ENCODE measurements at regions not wholly inside any gene's neighbourhood (a gene's known extent, or its start where the extent isn't known, plus 50 kb on each side); places are given as distances from the start of the nearest gene placed in this dataset.

DNA sequence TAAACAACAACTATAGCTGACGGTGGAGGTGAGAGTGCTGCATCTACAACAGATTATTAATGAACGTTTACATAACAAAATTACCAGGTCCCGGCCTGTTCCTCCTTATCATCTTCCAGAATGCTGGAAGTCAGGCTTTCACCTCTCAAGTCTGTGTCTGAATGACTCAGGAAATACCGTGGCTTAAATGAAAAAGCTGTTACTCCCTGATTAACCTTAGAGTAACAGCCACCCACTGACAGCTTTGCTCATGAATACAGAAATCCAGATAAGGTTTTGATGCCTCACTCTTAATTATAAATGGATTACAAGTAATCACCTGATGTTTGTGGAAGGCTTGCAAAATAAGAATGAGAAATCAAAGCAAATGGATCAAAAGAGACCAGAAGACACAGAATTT, 885.3 kb upstream of the CELF4 start:
- ATAC-seq (no peak), DNase-seq (no peak)
- Histone ChIP-seq H3K4me3 (no peak overlapping the region), H3K9me3 (no peaks in the 10 kb centered on the region), H3K4me1 (no peaks in the 10 kb centered on the region), H3K27ac (no peak overlapping the region), H3K27me3 (ENCODE audit: low read depth) (no peaks in the 10 kb centered on the region), H3K36me3 (no peaks in the 10 kb centered on the region)
- intact Hi-C loops (cut with DNase I), result no loop called here
- TF ChIP-seq, protein P1, sequence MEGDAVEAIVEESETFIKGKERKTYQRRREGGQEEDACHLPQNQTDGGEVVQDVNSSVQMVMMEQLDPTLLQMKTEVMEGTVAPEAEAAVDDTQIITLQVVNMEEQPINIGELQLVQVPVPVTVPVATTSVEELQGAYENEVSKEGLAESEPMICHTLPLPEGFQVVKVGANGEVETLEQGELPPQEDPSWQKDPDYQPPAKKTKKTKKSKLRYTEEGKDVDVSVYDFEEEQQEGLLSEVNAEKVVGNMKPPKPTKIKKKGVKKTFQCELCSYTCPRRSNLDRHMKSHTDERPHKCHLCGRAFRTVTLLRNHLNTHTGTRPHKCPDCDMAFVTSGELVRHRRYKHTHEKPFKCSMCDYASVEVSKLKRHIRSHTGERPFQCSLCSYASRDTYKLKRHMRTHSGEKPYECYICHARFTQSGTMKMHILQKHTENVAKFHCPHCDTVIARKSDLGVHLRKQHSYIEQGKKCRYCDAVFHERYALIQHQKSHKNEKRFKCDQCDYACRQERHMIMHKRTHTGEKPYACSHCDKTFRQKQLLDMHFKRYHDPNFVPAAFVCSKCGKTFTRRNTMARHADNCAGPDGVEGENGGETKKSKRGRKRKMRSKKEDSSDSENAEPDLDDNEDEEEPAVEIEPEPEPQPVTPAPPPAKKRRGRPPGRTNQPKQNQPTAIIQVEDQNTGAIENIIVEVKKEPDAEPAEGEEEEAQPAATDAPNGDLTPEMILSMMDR (IDR thresholded peaks at IDR 0.05), result no peak

DNA sequence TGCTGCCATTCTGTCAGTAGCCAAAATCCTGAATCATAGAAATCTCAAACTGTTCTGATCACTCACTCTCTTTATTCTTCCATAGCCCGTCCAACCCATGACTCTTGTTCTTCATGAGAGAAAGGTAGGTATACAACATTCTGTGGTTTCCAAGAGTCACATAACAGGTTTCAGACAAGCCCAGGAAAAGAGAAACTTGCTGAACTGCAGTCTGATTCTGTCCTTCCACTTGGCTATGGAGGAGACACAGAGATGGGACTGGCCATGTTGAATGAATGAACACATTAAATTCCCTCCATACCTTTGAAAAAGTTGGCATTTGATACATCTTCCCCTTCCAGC, 880.2 kb upstream of the CELF4 start:
- intact Hi-C loops (cut with DNase I), result no loop called here
- no peaks in the 10 kb centered on the region for H3K9me3 ChIP-seq
- no peaks in the 10 kb centered on the region for H3K27me3 ChIP-seq (ENCODE audit: low read depth)
- no peaks in the 10 kb centered on the region for H3K36me3 ChIP-seq
- H3K4me3 ChIP-seq, result no peak overlapping the region
- DNase-seq (no peak), ATAC-seq (no peak)
- TF ChIP-seq, protein P1 (IDR thresholded peaks at IDR 0.05), result no peak
- H3K27ac ChIP-seq, result no peak overlapping the region
- no peaks in the 10 kb centered on the region for H3K4me1 ChIP-seq

DNA sequence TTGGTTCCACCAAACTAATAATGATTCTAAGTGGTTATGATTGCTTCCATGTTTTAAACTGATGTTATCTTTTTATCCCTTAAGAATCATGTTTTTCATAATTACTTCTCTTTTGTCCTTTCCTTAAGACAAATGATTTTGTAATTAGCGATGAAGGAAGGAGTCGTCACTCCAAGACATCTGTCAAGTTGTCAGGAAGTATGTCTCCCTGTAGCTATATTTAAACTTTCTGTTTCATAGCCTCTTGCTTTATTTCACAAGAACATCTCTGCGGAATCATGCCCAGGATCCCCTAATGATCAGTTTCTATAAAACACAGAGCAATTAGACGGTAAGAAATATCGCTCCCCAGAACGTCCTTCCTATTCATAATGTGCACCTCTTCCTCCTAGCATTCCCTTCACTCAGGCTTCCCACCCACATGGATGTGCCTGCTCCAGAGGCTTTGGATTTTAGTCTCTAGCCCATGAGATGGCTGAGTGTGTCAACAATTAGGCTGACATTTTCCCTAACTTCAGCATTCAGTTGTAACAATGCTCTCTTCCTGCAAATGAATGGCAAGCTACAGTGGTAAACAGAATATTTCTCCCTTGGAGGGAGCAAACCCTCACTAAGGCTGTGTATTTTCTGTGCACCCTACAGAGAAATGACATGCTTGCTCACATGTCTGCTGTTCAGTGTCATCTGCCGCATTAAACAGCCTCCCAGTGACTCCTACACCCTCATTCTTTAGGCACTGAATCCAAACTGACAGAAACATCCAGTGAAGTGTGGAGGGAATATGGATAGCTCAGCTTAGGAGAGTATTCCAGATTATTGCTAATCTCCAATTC, 879.6 kb upstream of the CELF4 start:
- TF ChIP-seq, protein P1 (IDR thresholded peaks at IDR 0.05), result no peak
- intact Hi-C loops (cut with DNase I), result no loop called here
- no peak for DNase-seq

DNA sequence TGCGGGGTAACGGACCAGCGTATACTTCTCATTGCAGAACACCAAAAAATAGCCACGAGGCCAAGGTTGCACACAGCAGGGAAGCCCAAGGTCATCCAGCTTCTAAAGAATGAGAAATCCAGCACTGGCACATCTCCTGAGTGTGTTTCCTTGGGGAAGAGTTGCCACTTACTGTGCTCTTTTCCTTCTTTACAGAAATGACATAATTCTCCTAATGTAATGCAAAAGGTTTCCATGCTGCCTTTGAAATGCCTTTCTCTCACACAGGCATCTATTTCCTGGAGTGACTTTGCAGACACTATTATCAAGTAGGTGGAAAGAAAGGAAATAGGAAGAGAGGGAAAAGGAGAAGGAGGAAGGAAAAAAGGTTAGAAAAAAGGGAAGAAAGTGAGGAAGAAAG, 862.1 kb upstream of the CELF4 start:
- Histone ChIP-seq H3K27me3 (ENCODE audit: low read depth) (no peaks in the 10 kb centered on the region), H3K4me3 (no peak overlapping the region), H3K36me3 (no peaks in the 10 kb centered on the region), H3K9me3 (no peaks in the 10 kb centered on the region), H3K4me1 (no peaks in the 10 kb centered on the region), H3K27ac (no peak overlapping the region)
- DNase-seq, result no peak
- intact Hi-C loops (cut with DNase I), result no loop called here
- no peak for ATAC-seq
- TF ChIP-seq, protein P1 (IDR thresholded peaks at IDR 0.05), result no peak

More for the DNA sequence above, 879.6 kb upstream of the CELF4 start:
- H3K27me3 ChIP-seq (ENCODE audit: low read depth), result no peaks in the 10 kb centered on the region
- H3K27ac ChIP-seq, result no peak overlapping the region
- H3K9me3 ChIP-seq, result no peaks in the 10 kb centered on the region
- no peak for ATAC-seq
- H3K36me3 ChIP-seq, result no peaks in the 10 kb centered on the region
- H3K4me3 ChIP-seq, result no peak overlapping the region
- H3K4me1 ChIP-seq, result no peaks in the 10 kb centered on the region

DNA sequence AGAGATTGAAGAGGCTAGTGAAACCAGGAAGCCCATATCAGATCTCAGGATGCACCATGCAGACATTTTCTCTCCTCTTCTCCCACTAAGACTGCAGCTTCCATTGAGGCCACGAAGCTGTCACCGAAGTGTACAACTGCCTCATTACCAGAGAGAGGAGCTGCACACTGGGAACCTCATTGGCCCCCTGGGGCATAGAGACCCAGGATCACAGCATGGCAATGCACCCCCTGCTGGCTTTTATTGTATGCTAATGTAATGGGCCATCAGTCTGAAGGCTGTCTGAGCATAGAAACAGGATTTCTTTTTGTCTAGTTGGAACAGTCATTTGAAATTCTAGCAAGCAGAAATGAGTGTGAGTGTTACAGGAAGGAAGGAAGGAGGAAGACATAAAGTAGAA, 861.6 kb upstream of the CELF4 start:
- ATAC-seq, result no peak
- intact Hi-C loops (cut with DNase I), result no loop called here
- TF ChIP-seq, protein P1 (IDR thresholded peaks at IDR 0.05), result no peak

More for the DNA sequence above, 861.6 kb upstream of the CELF4 start:
- no peaks in the 10 kb centered on the region for H3K4me1 ChIP-seq
- no peaks in the 10 kb centered on the region for H3K27me3 ChIP-seq (ENCODE audit: low read depth)
- no peak for DNase-seq
- no peak overlapping the region for H3K4me3 ChIP-seq
- H3K36me3 ChIP-seq, result no peaks in the 10 kb centered on the region
- no peaks in the 10 kb centered on the region for H3K9me3 ChIP-seq
- no peak overlapping the region for H3K27ac ChIP-seq
